Stimulated activated CD4-positive, alpha-beta T cell treated with anti-CD3 and anti-CD28 coated beads, Interleukin-12 subunit alpha, Interleukin-12 subunit beta, amount 100 ng/mL, for 24 hours (primary cell): ENCODE measurements at regions not wholly inside any gene's neighbourhood (a gene's known extent, or its start where the extent isn't known, plus 50 kb on each side); places are given as distances from the start of the nearest gene placed in this dataset.

Experiments used
- DNase-seq, 2 experiments: peaks; one replicate each; pipeline ENCODE4 v3.0.0-alpha.2; 2020; ENCODE audit warnings: low read depth in 2 of 2

GRCh38 chr10:78914502-78915189, 154.1 kb upstream of the ZMIZ1 start:
- DNase-seq, result no peak

- DNase-seq, result no peak
Measured at GRCh38 chr10:78915190-78915518, 153.6 kb upstream of the ZMIZ1 start.

- DNase-seq, result no peak
Measured at GRCh38 chr10:78916227-78916626, 152.5 kb upstream of the ZMIZ1 start.

GRCh38 chr10:78919181-78919966, 149.4 kb upstream of the ZMIZ1 start:
- DNase-seq, result no peak

- DNase-seq, result no peak
Measured at GRCh38 chr10:78920011-78920410, 148.8 kb upstream of the ZMIZ1 start.

GRCh38 chr10:78921895-78922294, 146.9 kb upstream of the ZMIZ1 start:
- no peak for DNase-seq

- DNase-seq, result no peak
Measured at GRCh38 chr10:78923647-78924318, 145.0 kb upstream of the ZMIZ1 start.

- DNase-seq, result no peak
Measured at GRCh38 chr10:78924319-78925003, 144.3 kb upstream of the ZMIZ1 start.

GRCh38 chr10:78925275-78925674, 143.5 kb upstream of the ZMIZ1 start:
- DNase-seq, result no peak

- DNase-seq, result no peak
Measured at GRCh38 chr10:78925800-78926319, 142.9 kb upstream of the ZMIZ1 start.

GRCh38 chr10:78927257-78927995, 141.3 kb upstream of the ZMIZ1 start:
- DNase-seq, result no peak

GRCh38 chr10:78928330-78928729, 140.4 kb upstream of the ZMIZ1 start:
- no peak for DNase-seq

GRCh38 chr10:78929541-78929940, 139.2 kb upstream of the ZMIZ1 start:
- DNase-seq, result no peak

GRCh38 chr10:78931321-78932053, 137.3 kb upstream of the ZMIZ1 start:
- DNase-seq, result no peak

GRCh38 chr10:78932054-78932386, 136.7 kb upstream of the ZMIZ1 start:
- no peak for DNase-seq

GRCh38 chr10:78932861-78933260, 135.9 kb upstream of the ZMIZ1 start:
- no peak for DNase-seq

- no peak for DNase-seq
Measured at GRCh38 chr10:78933828-78934531, 134.8 kb upstream of the ZMIZ1 start.

- DNase-seq, result no peak
Measured at GRCh38 chr10:78934532-78934898, 134.3 kb upstream of the ZMIZ1 start.

- DNase-seq, result no peak
Measured at GRCh38 chr10:78934994-78935602, 133.7 kb upstream of the ZMIZ1 start.
